ENCODE measurements at regions not wholly inside any gene's neighbourhood (a gene's known extent, or its start where the extent isn't known, plus 50 kb on each side); places are given as distances from the start of the nearest gene placed in this dataset.
"Not testable (repeated sequence)": the region's sequence is repeated elsewhere in the genome, so short reads cannot be mapped to it uniquely, and the experiment has no call there.

DNA sequence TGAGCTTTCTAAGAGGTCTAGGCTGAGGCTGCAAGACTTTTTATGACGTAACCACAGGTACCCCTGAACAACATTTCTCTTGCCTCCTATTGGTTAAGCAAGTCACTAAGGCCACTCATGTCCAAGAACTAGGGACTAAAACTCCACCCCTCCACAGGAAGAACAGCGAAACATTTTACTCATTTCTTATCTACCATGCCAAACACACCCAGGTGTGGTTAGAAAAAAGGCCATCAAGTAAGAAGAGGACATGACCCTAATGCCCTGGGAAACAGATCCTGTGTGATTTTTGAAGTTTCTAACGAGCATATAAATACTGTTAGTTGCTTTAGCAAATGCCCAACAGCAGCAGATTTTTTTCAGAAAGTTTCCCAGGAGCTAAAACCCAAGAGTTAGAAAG, 282.4 kb upstream of the DYNLRB2 start:
- TF ChIP-seq, protein P1, sequence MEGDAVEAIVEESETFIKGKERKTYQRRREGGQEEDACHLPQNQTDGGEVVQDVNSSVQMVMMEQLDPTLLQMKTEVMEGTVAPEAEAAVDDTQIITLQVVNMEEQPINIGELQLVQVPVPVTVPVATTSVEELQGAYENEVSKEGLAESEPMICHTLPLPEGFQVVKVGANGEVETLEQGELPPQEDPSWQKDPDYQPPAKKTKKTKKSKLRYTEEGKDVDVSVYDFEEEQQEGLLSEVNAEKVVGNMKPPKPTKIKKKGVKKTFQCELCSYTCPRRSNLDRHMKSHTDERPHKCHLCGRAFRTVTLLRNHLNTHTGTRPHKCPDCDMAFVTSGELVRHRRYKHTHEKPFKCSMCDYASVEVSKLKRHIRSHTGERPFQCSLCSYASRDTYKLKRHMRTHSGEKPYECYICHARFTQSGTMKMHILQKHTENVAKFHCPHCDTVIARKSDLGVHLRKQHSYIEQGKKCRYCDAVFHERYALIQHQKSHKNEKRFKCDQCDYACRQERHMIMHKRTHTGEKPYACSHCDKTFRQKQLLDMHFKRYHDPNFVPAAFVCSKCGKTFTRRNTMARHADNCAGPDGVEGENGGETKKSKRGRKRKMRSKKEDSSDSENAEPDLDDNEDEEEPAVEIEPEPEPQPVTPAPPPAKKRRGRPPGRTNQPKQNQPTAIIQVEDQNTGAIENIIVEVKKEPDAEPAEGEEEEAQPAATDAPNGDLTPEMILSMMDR (IDR thresholded peaks at IDR 0.05): no peak
- TF ChIP-seq POLR2A (IDR thresholded peaks at IDR 0.05): no peak
- DNase-seq (no peak), ATAC-seq (no peak)
- H3K4me1 ChIP-seq: no peaks in the 10 kb centered on the region
- no peaks in the 10 kb centered on the region for H3K36me3 ChIP-seq (replicated peaks in 1 of 2; ENCODE audit: insufficient read depth in 1 of 2, low read depth in 2 of 2)
- no peaks in the 10 kb centered on the region for H3K9me3 ChIP-seq
- no peak overlapping the region for H3K27ac ChIP-seq
- intact Hi-C loops (cut with DNase I): no loop called here
- WGBS, 2 donors: 57 to 59% methylated on average over 3 of the region's 3 CpGs
- H3K27me3 ChIP-seq: no peaks in the 10 kb centered on the region
- H3K4me3 ChIP-seq: no peak overlapping the region

DNA sequence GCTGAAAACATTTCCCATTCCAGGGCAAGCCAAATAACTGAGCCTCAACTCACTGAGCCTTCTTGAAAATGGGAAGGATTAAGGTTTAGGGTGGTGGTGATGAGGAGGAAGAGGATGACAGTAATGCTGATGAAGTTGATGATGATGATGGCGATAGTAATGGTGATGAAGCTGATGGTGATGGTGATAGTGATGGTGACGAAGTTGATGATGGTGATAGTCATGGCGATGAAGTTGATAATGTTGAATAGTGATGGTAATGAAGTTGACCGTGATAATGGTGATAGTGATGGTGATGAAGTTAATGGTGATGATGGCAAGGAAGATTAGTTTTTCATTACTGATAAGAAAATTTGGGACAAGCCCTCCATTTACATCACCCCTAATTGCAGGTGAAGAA, 285.8 kb upstream of the DYNLRB2 start:
- DNase-seq: no peak
- no peak for TF ChIP-seq POLR2A (IDR thresholded peaks at IDR 0.05)
- TF ChIP-seq, protein P1 (IDR thresholded peaks at IDR 0.05): no peak
- Histone ChIP-seq H3K27me3 (no peaks in the 10 kb centered on the region), H3K9me3 (no peaks in the 10 kb centered on the region), H3K4me3 (no peak overlapping the region), H3K27ac (no peak overlapping the region), H3K36me3 (replicated peaks in 1 of 2; ENCODE audit: insufficient read depth in 1 of 2, low read depth in 2 of 2) (no peaks in the 10 kb centered on the region), H3K4me1 (no peaks in the 10 kb centered on the region)
- 68 to 74% methylated on average over 4 of the region's 4 CpGs for WGBS, 2 donors
- intact Hi-C loops (cut with DNase I): no loop called here
- no peak for ATAC-seq

DNA sequence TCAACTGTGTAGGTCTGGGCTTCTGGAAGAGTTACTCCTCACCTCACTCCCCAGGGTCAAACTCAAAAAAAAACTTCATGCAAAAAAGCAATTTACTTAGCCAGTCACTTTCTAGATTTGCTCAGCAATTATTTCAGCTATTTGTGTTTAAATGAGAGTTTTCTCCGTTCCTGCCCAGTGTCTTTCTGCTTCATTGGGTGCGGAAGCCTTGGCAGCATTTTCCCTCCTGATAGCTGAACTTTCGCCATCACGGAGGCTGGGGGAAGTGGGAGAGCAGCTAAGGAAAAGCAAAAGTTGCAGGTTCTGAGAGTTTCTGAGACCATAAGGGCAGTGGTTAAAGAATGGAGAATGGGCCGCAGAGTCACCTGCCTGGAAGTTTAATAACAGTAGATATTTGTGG, 287.1 kb upstream of the DYNLRB2 start:
- no peaks in the 10 kb centered on the region for H3K27me3 ChIP-seq
- no peak overlapping the region for H3K27ac ChIP-seq
- DNase-seq: no peak
- no peaks in the 10 kb centered on the region for H3K9me3 ChIP-seq
- no peaks in the 10 kb centered on the region for H3K36me3 ChIP-seq (replicated peaks in 1 of 2; ENCODE audit: insufficient read depth in 1 of 2, low read depth in 2 of 2)
- ATAC-seq: no peak
- H3K4me3 ChIP-seq: no peak overlapping the region
- no peak for TF ChIP-seq POLR2A (IDR thresholded peaks at IDR 0.05)
- TF ChIP-seq, protein P1 (IDR thresholded peaks at IDR 0.05): no peak
- intact Hi-C loops (cut with DNase I): no loop called here
- WGBS, 2 donors: 75 to 82% methylated on average over 5 of the region's 5 CpGs
- no peaks in the 10 kb centered on the region for H3K4me1 ChIP-seq

DNA sequence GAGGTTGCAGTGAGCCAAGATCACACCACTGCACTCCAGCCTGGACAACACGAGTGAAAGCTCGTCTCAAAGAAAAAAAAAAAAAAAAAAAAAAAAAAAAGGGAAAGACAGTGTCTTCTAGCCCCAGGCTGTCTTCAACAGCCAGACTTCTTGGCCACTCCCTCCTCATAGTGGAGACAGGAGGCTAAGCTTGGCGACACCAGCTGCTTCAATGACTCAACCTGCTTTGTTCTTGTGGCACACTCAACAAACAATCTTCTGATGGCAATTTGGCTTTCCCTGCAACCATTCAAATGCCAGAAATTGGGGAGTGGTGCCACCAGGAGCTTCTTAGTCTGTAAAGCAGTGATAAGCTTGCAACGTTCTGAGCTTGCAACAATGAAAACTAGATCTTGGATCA, 290.4 kb upstream of the DYNLRB2 start:
- Histone ChIP-seq H3K4me1 (no peaks in the 10 kb centered on the region), H3K27me3 (no peaks in the 10 kb centered on the region), H3K4me3 (no peak overlapping the region), H3K36me3 (replicated peaks in 1 of 2; ENCODE audit: insufficient read depth in 1 of 2, low read depth in 2 of 2) (no peaks in the 10 kb centered on the region), H3K27ac (no peak overlapping the region), H3K9me3 (no peaks in the 10 kb centered on the region)
- 70% methylated on average over 4 of the region's 4 CpGs for WGBS, 2 donors
- TF ChIP-seq, protein P1 (IDR thresholded peaks at IDR 0.05): no peak
- TF ChIP-seq POLR2A (IDR thresholded peaks at IDR 0.05): no peak
- intact Hi-C loops (cut with DNase I): no loop called here
- ATAC-seq: no peak
- DNase-seq: no peak

DNA sequence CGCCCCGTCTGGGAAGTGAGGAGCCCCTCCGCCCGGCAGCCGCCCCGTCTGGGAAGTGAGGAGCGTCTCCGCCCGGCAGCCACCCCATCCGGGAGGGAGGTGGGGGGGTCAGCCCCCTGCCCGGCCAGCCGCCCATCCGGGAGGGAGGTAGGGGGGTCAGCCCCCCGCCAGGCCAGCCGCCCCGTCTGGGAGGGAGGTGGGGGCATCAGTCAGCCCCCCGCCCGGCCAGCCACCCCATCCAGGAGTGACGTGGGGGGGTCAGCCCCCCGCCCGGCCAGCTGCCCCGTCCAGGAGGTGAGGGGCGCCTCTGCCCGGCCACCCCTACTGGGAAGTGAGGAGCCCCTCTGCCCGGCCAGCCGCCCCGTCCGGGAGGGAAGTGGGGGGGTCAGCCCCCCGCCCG, 297.5 kb upstream of the DYNLRB2 start:
- H3K4me3 ChIP-seq; H3K27ac ChIP-seq; ATAC-seq; H3K27me3 ChIP-seq; DNase-seq; H3K9me3 ChIP-seq; H3K4me1 ChIP-seq; intact Hi-C loops (cut with DNase I); H3K36me3 ChIP-seq (replicated peaks in 1 of 2; ENCODE audit: insufficient read depth in 1 of 2, low read depth in 2 of 2): not testable (repeated sequence)
- WGBS, 2 donors: 60% methylated on average over 2 of the region's 30 CpGs; no CpG with 5 or more reads in 1 of the 2 donors

DNA sequence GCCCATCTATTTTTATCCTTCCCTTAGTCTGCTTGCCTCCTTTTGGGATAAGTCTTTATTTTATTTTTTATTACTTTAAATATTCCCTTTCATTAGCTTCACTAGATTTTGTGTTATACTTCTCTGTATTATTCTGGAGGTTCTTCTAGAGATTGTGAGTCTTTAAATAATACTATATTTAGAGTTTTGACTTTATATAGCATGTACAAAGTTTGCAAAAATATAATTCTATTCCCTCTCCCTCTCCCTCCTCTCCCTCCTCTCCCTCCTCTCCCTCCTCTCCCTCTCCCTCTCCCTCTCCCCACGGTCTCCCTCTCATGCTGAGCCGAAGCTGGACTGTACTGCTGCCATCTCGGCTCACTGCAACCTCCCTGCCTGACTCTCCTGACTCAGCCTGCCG, 298.5 kb upstream of the DYNLRB2 start:
- H3K36me3 ChIP-seq (replicated peaks in 1 of 2; ENCODE audit: insufficient read depth in 1 of 2, low read depth in 2 of 2); DNase-seq; H3K4me1 ChIP-seq; H3K4me3 ChIP-seq; ATAC-seq; H3K27me3 ChIP-seq; H3K9me3 ChIP-seq; intact Hi-C loops (cut with DNase I); H3K27ac ChIP-seq: not testable (repeated sequence)
- WGBS, 2 donors: 90 to 94% methylated on average over 4 of the region's 4 CpGs
